ENCODE measurements at regions not wholly inside any gene's neighbourhood (a gene's known extent, or its start where the extent isn't known, plus 50 kb on each side); places are given as distances from the start of the nearest gene placed in this dataset.

GRCh38 chr1:212177542-212177941 lies 107.7 kb upstream of the PPP2R5A start:
- no peak for ATAC-seq
- H3F3A ChIP-seq (replicated peaks; ENCODE audit: low read depth), result no peaks in the 10 kb centered on the region
- Mint-ChIP-seq H3K36me3 (ENCODE audit: low read depth) (no peaks in the 10 kb centered on the region), H3K4me1 (no peaks in the 10 kb centered on the region), H3K27me3 (ENCODE audit: insufficient read depth, low read depth, poor library complexity) (peaks cover 4% of the 10 kb centered on the region), H3K9me3 (no peaks in the 10 kb centered on the region), H3K27ac (no peak overlapping the region), H3K4me3 (no peak overlapping the region)
- no peak overlapping the region for H3K4me3 ChIP-seq
- no peaks in the 10 kb centered on the region for H3K4me1 ChIP-seq (ENCODE audit: insufficient read depth)
- no peak overlapping the region for H3K27ac ChIP-seq (ENCODE audit: low read depth)
- no peak for TF ChIP-seq REST (IDR thresholded peaks at IDR 0.05; ENCODE audit: unreplicated experiment)
- TF ChIP-seq CREB1 (CRISPR knock-in tag; IDR thresholded peaks at IDR 0.05; ENCODE audit: low read depth), result no peak
- no peak for TF ChIP-seq EZH2phosphoT487 (IDR thresholded peaks at IDR 0.05; ENCODE audit: unreplicated experiment)
- no peak for TF ChIP-seq EZH2 (IDR thresholded peaks at IDR 0.05; ENCODE audit: low read depth, unreplicated experiment)
- TF ChIP-seq, protein P1, sequence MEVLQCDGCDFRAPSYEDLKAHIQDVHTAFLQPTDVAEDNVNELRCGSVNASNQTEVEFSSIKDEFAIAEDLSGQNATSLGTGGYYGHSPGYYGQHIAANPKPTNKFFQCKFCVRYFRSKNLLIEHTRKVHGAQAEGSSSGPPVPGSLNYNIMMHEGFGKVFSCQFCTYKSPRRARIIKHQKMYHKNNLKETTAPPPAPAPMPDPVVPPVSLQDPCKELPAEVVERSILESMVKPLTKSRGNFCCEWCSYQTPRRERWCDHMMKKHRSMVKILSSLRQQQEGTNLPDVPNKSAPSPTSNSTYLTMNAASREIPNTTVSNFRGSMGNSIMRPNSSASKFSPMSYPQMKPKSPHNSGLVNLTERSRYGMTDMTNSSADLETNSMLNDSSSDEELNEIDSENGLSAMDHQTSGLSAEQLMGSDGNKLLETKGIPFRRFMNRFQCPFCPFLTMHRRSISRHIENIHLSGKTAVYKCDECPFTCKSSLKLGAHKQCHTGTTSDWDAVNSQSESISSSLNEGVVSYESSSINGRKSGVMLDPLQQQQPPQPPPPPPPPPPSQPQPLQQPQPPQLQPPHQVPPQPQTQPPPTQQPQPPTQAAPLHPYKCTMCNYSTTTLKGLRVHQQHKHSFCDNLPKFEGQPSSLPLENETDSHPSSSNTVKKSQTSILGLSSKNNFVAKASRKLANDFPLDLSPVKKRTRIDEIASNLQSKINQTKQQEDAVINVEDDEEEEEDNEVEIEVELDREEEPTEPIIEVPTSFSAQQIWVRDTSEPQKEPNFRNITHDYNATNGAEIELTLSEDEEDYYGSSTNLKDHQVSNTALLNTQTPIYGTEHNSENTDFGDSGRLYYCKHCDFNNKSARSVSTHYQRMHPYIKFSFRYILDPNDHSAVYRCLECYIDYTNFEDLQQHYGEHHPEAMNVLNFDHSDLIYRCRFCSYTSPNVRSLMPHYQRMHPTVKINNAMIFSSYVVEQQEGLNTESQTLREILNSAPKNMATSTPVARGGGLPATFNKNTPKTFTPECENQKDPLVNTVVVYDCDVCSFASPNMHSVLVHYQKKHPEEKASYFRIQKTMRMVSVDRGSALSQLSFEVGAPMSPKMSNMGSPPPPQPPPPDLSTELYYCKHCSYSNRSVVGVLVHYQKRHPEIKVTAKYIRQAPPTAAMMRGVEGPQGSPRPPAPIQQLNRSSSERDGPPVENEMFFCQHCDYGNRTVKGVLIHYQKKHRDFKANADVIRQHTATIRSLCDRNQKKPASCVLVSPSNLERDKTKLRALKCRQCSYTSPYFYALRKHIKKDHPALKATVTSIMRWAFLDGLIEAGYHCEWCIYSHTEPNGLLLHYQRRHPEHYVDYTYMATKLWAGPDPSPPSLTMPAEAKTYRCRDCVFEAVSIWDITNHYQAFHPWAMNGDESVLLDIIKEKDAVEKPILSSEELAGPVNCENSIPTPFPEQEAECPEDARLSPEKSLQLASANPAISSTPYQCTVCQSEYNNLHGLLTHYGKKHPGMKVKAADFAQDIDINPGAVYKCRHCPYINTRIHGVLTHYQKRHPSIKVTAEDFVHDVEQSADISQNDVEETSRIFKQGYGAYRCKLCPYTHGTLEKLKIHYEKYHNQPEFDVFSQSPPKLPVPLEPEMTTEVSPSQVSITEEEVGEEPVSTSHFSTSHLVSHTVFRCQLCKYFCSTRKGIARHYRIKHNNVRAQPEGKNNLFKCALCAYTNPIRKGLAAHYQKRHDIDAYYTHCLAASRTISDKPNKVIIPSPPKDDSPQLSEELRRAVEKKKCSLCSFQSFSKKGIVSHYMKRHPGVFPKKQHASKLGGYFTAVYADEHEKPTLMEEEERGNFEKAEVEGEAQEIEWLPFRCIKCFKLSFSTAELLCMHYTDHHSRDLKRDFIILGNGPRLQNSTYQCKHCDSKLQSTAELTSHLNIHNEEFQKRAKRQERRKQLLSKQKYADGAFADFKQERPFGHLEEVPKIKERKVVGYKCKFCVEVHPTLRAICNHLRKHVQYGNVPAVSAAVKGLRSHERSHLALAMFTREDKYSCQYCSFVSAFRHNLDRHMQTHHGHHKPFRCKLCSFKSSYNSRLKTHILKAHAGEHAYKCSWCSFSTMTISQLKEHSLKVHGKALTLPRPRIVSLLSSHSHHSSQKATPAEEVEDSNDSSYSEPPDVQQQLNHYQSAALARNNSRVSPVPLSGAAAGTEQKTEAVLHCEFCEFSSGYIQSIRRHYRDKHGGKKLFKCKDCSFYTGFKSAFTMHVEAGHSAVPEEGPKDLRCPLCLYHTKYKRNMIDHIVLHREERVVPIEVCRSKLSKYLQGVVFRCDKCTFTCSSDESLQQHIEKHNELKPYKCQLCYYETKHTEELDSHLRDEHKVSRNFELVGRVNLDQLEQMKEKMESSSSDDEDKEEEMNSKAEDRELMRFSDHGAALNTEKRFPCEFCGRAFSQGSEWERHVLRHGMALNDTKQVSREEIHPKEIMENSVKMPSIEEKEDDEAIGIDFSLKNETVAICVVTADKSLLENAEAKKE (CRISPR knock-in tag; IDR thresholded peaks at IDR 0.05), result no peak
- TF ChIP-seq, protein P2, sequence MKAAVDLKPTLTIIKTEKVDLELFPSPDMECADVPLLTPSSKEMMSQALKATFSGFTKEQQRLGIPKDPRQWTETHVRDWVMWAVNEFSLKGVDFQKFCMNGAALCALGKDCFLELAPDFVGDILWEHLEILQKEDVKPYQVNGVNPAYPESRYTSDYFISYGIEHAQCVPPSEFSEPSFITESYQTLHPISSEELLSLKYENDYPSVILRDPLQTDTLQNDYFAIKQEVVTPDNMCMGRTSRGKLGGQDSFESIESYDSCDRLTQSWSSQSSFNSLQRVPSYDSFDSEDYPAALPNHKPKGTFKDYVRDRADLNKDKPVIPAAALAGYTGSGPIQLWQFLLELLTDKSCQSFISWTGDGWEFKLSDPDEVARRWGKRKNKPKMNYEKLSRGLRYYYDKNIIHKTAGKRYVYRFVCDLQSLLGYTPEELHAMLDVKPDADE (IDR thresholded peaks at IDR 0.05), result no peak
- no peak for TF ChIP-seq POLR2AphosphoS5 (IDR thresholded peaks at IDR 0.05; ENCODE audit: low read depth)
- no peak for TF ChIP-seq JUNB (IDR thresholded peaks at IDR 0.05; ENCODE audit: unreplicated experiment)
- no peak for TF ChIP-seq STAT1 (IDR thresholded peaks at IDR 0.05; ENCODE audit: unreplicated experiment)
- TF ChIP-seq ZNF114 (CRISPR knock-in tag; IDR thresholded peaks at IDR 0.05), result no peak
- TF ChIP-seq, protein P3, sequence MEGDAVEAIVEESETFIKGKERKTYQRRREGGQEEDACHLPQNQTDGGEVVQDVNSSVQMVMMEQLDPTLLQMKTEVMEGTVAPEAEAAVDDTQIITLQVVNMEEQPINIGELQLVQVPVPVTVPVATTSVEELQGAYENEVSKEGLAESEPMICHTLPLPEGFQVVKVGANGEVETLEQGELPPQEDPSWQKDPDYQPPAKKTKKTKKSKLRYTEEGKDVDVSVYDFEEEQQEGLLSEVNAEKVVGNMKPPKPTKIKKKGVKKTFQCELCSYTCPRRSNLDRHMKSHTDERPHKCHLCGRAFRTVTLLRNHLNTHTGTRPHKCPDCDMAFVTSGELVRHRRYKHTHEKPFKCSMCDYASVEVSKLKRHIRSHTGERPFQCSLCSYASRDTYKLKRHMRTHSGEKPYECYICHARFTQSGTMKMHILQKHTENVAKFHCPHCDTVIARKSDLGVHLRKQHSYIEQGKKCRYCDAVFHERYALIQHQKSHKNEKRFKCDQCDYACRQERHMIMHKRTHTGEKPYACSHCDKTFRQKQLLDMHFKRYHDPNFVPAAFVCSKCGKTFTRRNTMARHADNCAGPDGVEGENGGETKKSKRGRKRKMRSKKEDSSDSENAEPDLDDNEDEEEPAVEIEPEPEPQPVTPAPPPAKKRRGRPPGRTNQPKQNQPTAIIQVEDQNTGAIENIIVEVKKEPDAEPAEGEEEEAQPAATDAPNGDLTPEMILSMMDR (conservative IDR thresholded peaks at IDR 0.05; ENCODE audit: low read depth in 2 of 2), result no peak
- no peak for TF ChIP-seq NANOG (IDR thresholded peaks at IDR 0.05; ENCODE audit: borderline replicate concordance)
- TF ChIP-seq ZNF331 (CRISPR knock-in tag; IDR thresholded peaks at IDR 0.05; ENCODE audit: low read depth), result no peak
- no peaks in the 10 kb centered on the region for H3K79me2 ChIP-seq (replicated peaks; ENCODE audit: insufficient read depth)
- DNase-seq (ENCODE audit: low spot score), result no peak
- no peak overlapping the region for H3K4me2 ChIP-seq
- no peaks in the 10 kb centered on the region for H4K20me1 ChIP-seq (replicated peaks; ENCODE audit: insufficient read depth)
- H2AFZ ChIP-seq, result no peak overlapping the region
- H3K36me3 ChIP-seq (ENCODE audit: insufficient read depth), result no peaks in the 10 kb centered on the region
- no peaks in the 10 kb centered on the region for H3K9me2 ChIP-seq (ENCODE audit: insufficient read depth)
- no peaks in the 10 kb centered on the region for H3K27me3 ChIP-seq (ENCODE audit: insufficient read depth)
